ENCODE measurements at regions not wholly inside any gene's neighbourhood (a gene's known extent, or its start where the extent isn't known, plus 50 kb on each side); places are given as distances from the start of the nearest gene placed in this dataset.
"Not testable (repeated sequence)": the region's sequence is repeated elsewhere in the genome, so short reads cannot be mapped to it uniquely, and the experiment has no call there.

- no peaks in the 10 kb centered on the region for H3K4me1 ChIP-seq
- WGBS, result 78% methylated on average over 3 of the region's 3 CpGs
- peaks cover 6% of the 10 kb centered on the region for H3K9me3 ChIP-seq
- H3K27ac ChIP-seq, result no peak overlapping the region
- H3K4me3 ChIP-seq, result no peak overlapping the region
- no peaks in the 10 kb centered on the region for H3K36me3 ChIP-seq
- no peaks in the 10 kb centered on the region for H3K27me3 ChIP-seq
- no peak for DNase-seq (ENCODE audit: low spot score in 2 of 2)
- TF ChIP-seq EP300 (IDR thresholded peaks at IDR 0.05) (no peak), POLR2A (IDR thresholded peaks at IDR 0.05) (no peak), POLR2AphosphoS5 (IDR thresholded peaks at IDR 0.05) (no peak), CTCF (IDR thresholded peaks at IDR 0.05) (no peak)
These were observed 462.9 kb upstream of the NRSN1 start for GRCh38 chr6:23663096-23663495.

GRCh38 chr6:23663652-23664051, 462.4 kb upstream of the NRSN1 start:
- TF ChIP-seq EP300 (IDR thresholded peaks at IDR 0.05), result no peak
- TF ChIP-seq POLR2A (IDR thresholded peaks at IDR 0.05), result no peak
- no peak for TF ChIP-seq POLR2AphosphoS5 (IDR thresholded peaks at IDR 0.05)
- TF ChIP-seq CTCF (IDR thresholded peaks at IDR 0.05), result no peak
- 71% methylated on average over 1 of the region's 1 CpG for WGBS
- Histone ChIP-seq H3K27ac (no peak overlapping the region), H3K9me3 (peaks cover 6% of the 10 kb centered on the region), H3K36me3 (no peaks in the 10 kb centered on the region), H3K27me3 (no peaks in the 10 kb centered on the region), H3K4me3 (no peak overlapping the region), H3K4me1 (no peaks in the 10 kb centered on the region)
- no peak for DNase-seq (ENCODE audit: low spot score in 2 of 2)

GRCh38 chr6:23665911-23666310, 460.1 kb upstream of the NRSN1 start:
- H3K27me3 ChIP-seq; H3K4me1 ChIP-seq; DNase-seq (ENCODE audit: low spot score in 2 of 2); H3K27ac ChIP-seq; H3K36me3 ChIP-seq; H3K4me3 ChIP-seq; H3K9me3 ChIP-seq: not testable (repeated sequence)
- WGBS, result 95% methylated on average over 6 of the region's 6 CpGs

- no peak for TF ChIP-seq CTCF (IDR thresholded peaks at IDR 0.05)
- TF ChIP-seq POLR2AphosphoS5 (IDR thresholded peaks at IDR 0.05), result no peak
- TF ChIP-seq POLR2A (IDR thresholded peaks at IDR 0.05), result no peak
- TF ChIP-seq EP300 (IDR thresholded peaks at IDR 0.05), result no peak
- H3K36me3 ChIP-seq, result no peaks in the 10 kb centered on the region
- no peak overlapping the region for H3K27ac ChIP-seq
- no peak overlapping the region for H3K4me3 ChIP-seq
- no peaks in the 10 kb centered on the region for H3K27me3 ChIP-seq
- H3K4me1 ChIP-seq, result no peaks in the 10 kb centered on the region
- H3K9me3 ChIP-seq, result peaks cover 12% of the 10 kb centered on the region
- no peak for DNase-seq (ENCODE audit: low spot score in 2 of 2)
- WGBS, result 93% methylated on average over 5 of the region's 5 CpGs
These were observed 453.3 kb upstream of the NRSN1 start for GRCh38 chr6:23672737-23673136.

- no peaks in the 10 kb centered on the region for H3K27me3 ChIP-seq
- no peaks in the 10 kb centered on the region for H3K4me1 ChIP-seq
- no peaks in the 10 kb centered on the region for H3K9me3 ChIP-seq
- no peak overlapping the region for H3K27ac ChIP-seq
- 80% methylated on average over 3 of the region's 3 CpGs for WGBS
- TF ChIP-seq EP300 (IDR thresholded peaks at IDR 0.05), result no peak
- no peak for TF ChIP-seq POLR2A (IDR thresholded peaks at IDR 0.05)
- no peak for TF ChIP-seq POLR2AphosphoS5 (IDR thresholded peaks at IDR 0.05)
- TF ChIP-seq CTCF (IDR thresholded peaks at IDR 0.05), result no peak
- H3K4me3 ChIP-seq, result no peak overlapping the region
- no peaks in the 10 kb centered on the region for H3K36me3 ChIP-seq
- no peak for DNase-seq (ENCODE audit: low spot score in 2 of 2)
These were observed 447.4 kb upstream of the NRSN1 start for GRCh38 chr6:23678626-23679025.

GRCh38 chr6:23681743-23682142, 444.3 kb upstream of the NRSN1 start:
- Histone ChIP-seq H3K4me1 (no peaks in the 10 kb centered on the region), H3K36me3 (no peaks in the 10 kb centered on the region), H3K27ac (no peak overlapping the region), H3K4me3 (no peak overlapping the region), H3K27me3 (no peaks in the 10 kb centered on the region), H3K9me3 (no peaks in the 10 kb centered on the region)
- no peak for TF ChIP-seq POLR2A (IDR thresholded peaks at IDR 0.05)
- no peak for TF ChIP-seq CTCF (IDR thresholded peaks at IDR 0.05)
- no peak for TF ChIP-seq POLR2AphosphoS5 (IDR thresholded peaks at IDR 0.05)
- TF ChIP-seq EP300 (IDR thresholded peaks at IDR 0.05), result no peak
- no peak for DNase-seq (ENCODE audit: low spot score in 2 of 2)
- 52% methylated on average over 3 of the region's 3 CpGs for WGBS
